ENCODE measurements at regions not wholly inside any gene's neighbourhood (a gene's known extent, or its start where the extent isn't known, plus 50 kb on each side); places are given as distances from the start of the nearest gene placed in this dataset.
"Not testable (repeated sequence)": the region's sequence is repeated elsewhere in the genome, so short reads cannot be mapped to it uniquely, and the experiment has no call there.

- no peaks in the 10 kb centered on the region for H3K9me3 ChIP-seq
- no peak overlapping the region for H3K27ac ChIP-seq (replicated peaks in 1 of 4)
- WGBS, result 56% methylated on average over 2 of the region's 2 CpGs
- DNase-seq (ENCODE audit: extremely low spot score), result no peak
- no peaks in the 10 kb centered on the region for H3K36me3 ChIP-seq
- intact Hi-C loops (cut with DNase I), result no loop called here
- H3K4me1 ChIP-seq, result no peaks in the 10 kb centered on the region
- H3K27me3 ChIP-seq, result no peaks in the 10 kb centered on the region
- TF ChIP-seq EP300 (IDR thresholded peaks at IDR 0.05), result no peak
- no peak for TF ChIP-seq POLR2AphosphoS5 (IDR thresholded peaks at IDR 0.05)
- TF ChIP-seq CTCF (IDR thresholded peaks at IDR 0.05), result no peak
- TF ChIP-seq POLR2A (IDR thresholded peaks at IDR 0.05; ENCODE audit: low read depth), result no peak
- H3K4me3 ChIP-seq, result no peak overlapping the region
Observed at GRCh38 chr16:13631213-13631767, 288.7 kb upstream of the ERCC4 start.

GRCh38 chr16:13631916-13632315 lies 288.0 kb upstream of the ERCC4 start:
- WGBS, result 45% methylated on average over 4 of the region's 4 CpGs
- intact Hi-C loops (cut with DNase I), result no loop called here

GRCh38 chr16:13632504-13632903 lies 287.4 kb upstream of the ERCC4 start:
- H3K4me3 ChIP-seq; intact Hi-C loops (cut with DNase I); H3K27me3 ChIP-seq; DNase-seq (ENCODE audit: extremely low spot score); H3K27ac ChIP-seq (replicated peaks in 1 of 4); H3K36me3 ChIP-seq; H3K4me1 ChIP-seq; H3K9me3 ChIP-seq: not testable (repeated sequence)
- WGBS, result 75% methylated on average over 5 of the region's 6 CpGs

More at GRCh38 chr16:13631916-13632315, 288.0 kb upstream of the ERCC4 start:
- Histone ChIP-seq H3K36me3 (no peaks in the 10 kb centered on the region), H3K9me3 (no peaks in the 10 kb centered on the region), H3K4me1 (no peaks in the 10 kb centered on the region), H3K27ac (replicated peaks in 1 of 4) (no peak overlapping the region), H3K27me3 (no peaks in the 10 kb centered on the region), H3K4me3 (no peak overlapping the region)
- no peak for DNase-seq (ENCODE audit: extremely low spot score)
- TF ChIP-seq POLR2AphosphoS5 (IDR thresholded peaks at IDR 0.05), result no peak
- no peak for TF ChIP-seq POLR2A (IDR thresholded peaks at IDR 0.05; ENCODE audit: low read depth)
- TF ChIP-seq CTCF (IDR thresholded peaks at IDR 0.05), result no peak
- no peak for TF ChIP-seq EP300 (IDR thresholded peaks at IDR 0.05)

GRCh38 chr16:13633391-13633861 lies 286.5 kb upstream of the ERCC4 start:
- Histone ChIP-seq H3K4me3 (no peak overlapping the region), H3K9me3 (no peaks in the 10 kb centered on the region), H3K36me3 (no peaks in the 10 kb centered on the region), H3K27ac (replicated peaks in 1 of 4) (no peak overlapping the region), H3K4me1 (no peaks in the 10 kb centered on the region), H3K27me3 (no peaks in the 10 kb centered on the region)
- TF ChIP-seq CTCF (IDR thresholded peaks at IDR 0.05) (no peak), POLR2A (IDR thresholded peaks at IDR 0.05; ENCODE audit: low read depth) (no peak), POLR2AphosphoS5 (IDR thresholded peaks at IDR 0.05) (no peak), EP300 (IDR thresholded peaks at IDR 0.05) (no peak)
- DNase-seq (ENCODE audit: extremely low spot score), result no peak
- intact Hi-C loops (cut with DNase I), result no loop called here
- WGBS, result 74% methylated on average over 5 of the region's 5 CpGs

DNA sequence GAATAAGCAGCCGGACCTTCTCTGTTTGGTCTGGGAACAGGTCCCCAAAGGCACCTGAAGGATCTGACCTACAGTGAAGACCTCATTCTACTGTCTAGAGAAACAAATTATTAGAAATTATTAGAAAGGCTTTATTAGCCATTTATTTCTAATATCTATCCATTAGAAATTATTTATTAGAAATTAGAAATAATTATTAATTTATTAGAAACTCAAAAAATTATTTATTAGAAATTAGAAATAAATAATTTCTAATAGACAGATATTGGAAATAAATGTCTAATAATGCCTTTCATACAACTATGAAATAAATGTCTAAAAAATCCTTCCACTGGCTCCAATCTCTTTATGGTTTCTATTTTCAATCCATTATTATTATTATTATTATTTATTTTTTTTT lies 285.7 kb upstream of the ERCC4 start:
- no peak for TF ChIP-seq POLR2A (IDR thresholded peaks at IDR 0.05; ENCODE audit: low read depth)
- no peak for TF ChIP-seq EP300 (IDR thresholded peaks at IDR 0.05)
- TF ChIP-seq CTCF (IDR thresholded peaks at IDR 0.05), result no peak
- TF ChIP-seq POLR2AphosphoS5 (IDR thresholded peaks at IDR 0.05), result no peak
- Histone ChIP-seq H3K27ac (replicated peaks in 1 of 4) (no peak overlapping the region), H3K27me3 (no peaks in the 10 kb centered on the region), H3K4me3 (no peak overlapping the region), H3K4me1 (no peaks in the 10 kb centered on the region), H3K9me3 (no peaks in the 10 kb centered on the region), H3K36me3 (no peaks in the 10 kb centered on the region)
- 96% methylated on average over 1 of the region's 1 CpG for WGBS
- DNase-seq (ENCODE audit: extremely low spot score), result no peak
- intact Hi-C loops (cut with DNase I), result no loop called here
